Loucy (cell line): ENCODE measurements at regions not wholly inside any gene's neighbourhood (a gene's known extent, or its start where the extent isn't known, plus 50 kb on each side); places are given as distances from the start of the nearest gene placed in this dataset.

Source experiments
- CTCF ChIP-seq: fragments of 200-600 bp; sonication (generic); conservative IDR thresholded peaks from 2 replicates; pipeline ENCODE4 v1.5.1; 2014; ENCODE audit warnings: mild to moderate bottlenecking, antibody characterized with exemption, low read length
- EZH2phosphoT487 ChIP-seq: fragments of 200-600 bp; IDR thresholded peaks from 2 replicates; pipeline ENCODE4 v1.6.1; 2018; ENCODE audit warnings: antibody characterized with exemption, mild to moderate bottlenecking, moderate library complexity, borderline replicate concordance

DNA sequence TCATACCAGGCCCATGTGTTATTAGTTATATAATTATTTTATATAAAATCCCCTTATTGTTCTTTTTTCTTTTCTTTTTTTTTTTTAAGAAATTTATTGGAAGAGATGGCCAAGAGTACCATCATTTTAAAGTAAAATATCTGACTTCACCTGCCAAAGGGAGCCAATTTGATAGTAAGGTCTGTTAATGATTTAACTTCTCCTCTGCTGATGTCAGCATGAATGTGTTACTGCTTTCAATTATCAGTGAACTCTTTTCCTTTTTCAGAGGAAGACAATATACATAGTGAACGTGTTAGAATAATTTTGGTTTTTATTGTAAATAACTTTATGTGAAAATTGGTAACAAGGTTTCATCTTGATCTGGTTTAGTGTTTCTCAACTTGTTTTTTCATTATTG is 409.6 kb downstream of the SH3GL2 start:
- TF ChIP-seq CTCF (no peak), EZH2phosphoT487 (no peak)
